NCI-H1930 (cell line): ENCODE measurements at regions not wholly inside any gene's neighbourhood (a gene's known extent, or its start where the extent isn't known, plus 50 kb on each side); places are given as distances from the start of the nearest gene placed in this dataset.

ENCODE experiments used
- DNase-seq, 2 experiments: peaks; one replicate each; lab custom pipeline; 2025; lab: John Stamatoyannopoulos, UW

DNA sequence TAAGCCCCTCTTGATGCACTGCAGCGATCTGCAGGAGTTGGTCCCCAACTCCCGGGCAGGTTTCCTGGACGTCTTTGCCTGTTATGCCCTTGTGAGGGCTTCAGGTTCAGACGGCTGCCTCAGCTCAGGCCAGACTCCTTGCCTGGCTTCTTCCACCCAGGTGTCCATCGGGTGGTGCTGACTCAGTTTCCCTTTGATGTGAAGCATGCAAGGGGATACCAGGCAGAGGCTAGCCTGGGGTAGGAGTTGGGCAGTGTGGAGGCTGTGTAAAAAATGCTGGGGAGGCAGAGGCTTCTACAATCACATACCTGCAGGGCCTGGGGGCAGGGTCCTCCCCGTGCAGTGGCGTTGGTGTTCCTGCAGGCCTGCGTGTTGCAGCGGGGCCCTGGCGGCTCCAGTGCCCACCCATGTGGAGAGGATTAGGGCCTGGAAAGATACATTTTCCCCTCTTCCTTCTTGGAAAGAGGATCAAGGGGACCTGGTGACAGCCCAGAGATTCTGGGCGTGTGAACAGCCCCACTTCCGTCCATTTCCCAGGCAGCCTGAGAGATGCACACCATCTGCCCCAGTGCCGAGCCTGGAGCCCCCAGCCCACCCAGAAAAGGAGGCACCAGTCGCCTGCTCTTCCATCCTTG lies 338.3 kb downstream of the DYSF start:
- no peak for DNase-seq

- DNase-seq: no peak
These were observed 337.7 kb downstream of the DYSF start for GRCh38 chr2:71791061-71791450.

DNA sequence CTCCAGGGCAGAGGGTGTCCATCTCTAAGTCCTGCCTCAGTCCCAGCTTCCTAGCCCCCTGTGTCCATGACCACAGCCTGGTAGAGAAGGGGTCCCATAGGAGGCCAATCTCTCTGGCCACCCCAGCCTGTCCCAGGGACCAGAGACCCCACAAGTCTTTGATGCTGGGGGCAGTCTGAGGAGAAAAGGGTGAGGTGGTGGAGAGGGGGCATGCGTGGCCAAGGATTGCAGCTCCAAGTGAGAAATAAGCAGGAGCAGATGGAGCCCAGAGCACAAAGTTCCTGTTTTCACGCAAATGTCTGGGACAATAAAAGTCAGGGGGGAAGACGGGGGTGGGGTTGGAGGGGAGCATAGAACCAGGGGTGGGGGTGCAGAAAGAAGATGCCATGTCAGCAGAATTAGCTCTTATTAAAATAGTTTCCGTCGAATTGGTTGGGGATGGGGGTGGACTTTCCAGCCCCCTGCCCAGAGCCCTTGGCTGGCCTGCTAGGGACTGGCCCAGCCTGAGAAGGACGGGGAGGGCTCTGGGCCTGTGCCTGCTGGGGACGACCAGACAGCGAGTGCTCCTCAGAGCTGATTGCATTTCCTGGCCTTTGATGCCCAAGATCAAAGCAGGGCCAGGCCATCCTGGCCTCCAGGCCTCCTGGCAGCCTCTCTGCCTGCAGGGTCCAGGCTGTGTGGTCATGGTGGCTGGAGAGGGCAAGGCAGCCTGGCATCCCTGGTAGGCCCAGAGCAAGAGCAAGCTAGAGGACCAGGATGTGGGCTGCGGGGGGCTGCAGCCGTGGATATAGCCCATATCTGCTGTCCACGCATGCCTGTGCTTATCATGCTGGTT lies 337.1 kb downstream of the DYSF start:
- DNase-seq: no peak

DNA sequence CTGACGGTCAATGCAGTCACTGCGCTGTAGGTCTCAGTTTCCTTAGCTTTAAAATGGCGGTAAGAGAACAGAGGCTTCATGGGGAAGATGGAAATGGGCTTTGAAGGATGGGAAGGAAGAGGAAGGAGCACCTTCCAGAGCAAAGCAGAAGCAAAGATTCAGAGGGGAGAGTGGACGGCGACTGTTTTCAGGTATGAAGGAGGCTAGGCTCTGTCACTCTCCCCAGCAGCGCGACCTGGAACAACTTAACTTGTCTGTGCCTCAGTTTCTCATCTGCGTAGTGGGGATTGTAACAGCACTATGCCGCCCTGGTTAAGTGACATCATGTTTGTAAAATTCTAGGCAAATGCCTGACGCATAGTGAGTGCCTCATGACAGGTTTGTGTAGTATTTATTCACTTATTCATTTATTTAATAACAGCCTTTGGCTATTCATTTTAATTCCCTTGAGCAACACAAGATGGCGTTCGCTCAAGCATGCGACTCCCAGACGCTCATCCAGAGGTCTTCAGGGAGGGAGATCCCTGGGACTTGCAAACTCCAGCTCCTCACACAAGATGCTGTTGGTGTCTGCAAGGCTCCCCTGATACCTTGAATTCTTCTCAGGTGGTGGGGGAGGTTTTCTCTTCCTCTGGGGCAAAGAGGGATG lies 336.3 kb downstream of the DYSF start:
- no peak for DNase-seq

GRCh38 chr2:71788601-71789240 lies 335.4 kb downstream of the DYSF start:
- DNase-seq: no peak

GRCh38 chr2:71788186-71788525 lies 334.8 kb downstream of the DYSF start:
- no peak for DNase-seq

DNA sequence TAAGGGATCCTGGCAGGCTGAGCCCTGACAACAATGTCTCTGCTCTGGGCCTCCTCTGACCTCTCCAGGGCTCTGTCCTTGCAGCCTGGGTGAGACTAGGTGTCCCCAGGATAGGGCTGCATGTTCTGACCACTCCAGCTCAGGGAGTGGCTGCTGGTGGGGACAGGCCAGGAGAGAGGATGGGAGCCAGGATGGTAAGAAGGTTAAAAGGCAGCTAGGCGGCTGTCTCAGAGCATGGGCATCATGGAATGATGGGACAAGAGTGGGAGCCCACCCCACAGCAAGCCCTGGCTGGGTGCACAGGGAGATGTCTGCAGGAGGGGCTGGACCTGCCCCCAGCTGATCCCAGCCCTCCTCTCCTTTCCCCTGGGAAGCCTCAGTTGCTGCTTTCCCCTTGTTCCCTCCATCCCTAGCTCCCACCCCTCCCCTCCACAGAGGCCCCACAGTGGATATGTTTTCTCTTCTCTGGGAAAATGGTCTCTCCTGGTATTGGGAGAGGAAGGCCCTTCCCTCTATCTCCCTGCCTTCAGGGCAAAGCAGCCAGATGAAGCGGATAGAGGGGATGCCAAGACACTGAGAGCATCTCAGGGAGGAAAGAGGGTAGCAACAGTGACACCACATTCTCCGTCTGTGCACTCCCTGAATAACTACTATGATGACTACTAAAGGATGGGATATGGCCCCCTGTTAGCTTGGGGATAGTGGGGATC lies 334.3 kb downstream of the DYSF start:
- DNase-seq: no peak

GRCh38 chr2:71787108-71787415 lies 333.7 kb downstream of the DYSF start:
- no peak for DNase-seq

DNA sequence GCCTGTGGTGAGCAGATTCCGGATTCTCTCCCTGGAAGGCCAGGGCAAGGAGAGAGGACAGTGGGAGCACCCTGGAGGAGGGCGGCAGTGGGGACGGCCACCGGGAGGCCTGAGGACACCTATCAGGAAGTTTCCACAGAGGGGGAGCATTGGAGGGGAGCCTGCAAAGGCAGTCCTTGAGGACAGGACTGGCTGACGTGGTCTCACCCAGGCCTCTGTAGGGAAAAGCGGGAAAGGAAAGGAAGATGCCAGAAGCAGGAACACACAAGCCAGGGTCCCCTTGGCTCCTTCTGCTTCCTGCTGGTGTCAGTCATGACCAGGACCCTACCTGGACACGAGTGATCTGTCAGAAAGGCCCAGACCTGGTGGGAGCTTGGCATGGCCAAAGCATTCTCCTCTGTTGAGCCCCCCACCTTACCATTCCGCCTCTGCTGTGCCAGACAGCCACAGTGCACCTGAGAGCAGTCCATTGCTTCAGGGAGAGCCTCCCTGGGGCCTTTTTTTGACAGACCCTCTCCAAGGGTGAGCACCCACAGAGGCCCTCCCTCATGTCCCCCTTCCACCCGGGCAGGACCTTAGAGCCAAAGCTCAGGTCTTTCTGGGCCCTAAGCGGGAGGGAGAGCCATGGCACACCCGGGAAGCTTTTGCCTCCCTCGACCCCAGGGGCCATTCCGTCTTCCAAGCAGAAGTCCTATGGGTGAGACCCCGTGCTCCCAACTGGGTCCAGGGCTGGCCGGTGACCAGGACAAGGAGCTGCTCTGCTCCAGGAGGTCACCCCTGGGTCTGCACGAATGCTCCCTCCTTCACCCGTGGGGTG lies 333.1 kb downstream of the DYSF start:
- DNase-seq: no peak

DNA sequence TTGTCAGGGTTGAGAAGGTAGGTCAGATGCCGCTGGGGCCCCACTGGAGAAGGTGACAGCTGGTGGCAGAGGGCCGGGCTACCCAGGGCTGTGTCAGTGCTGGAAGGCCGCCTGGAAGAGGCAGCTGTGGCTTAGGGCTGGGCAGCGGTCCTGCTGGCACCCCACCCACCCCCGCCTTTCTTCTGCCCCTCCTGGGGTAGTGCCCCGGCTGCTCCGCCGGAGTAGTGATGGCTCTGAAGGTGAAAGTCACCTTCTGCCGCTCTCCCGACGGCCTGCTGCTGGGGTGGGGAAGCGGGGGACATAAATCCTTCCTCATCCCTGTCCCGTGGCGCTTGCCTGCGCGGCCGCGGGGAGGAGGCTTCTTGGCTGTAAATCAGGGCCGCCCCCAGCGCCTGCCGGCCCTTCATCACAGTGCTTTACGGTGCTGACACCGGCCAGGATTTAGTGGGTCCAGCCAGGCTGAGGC lies 332.2 kb downstream of the DYSF start:
- no peak for DNase-seq

DNA sequence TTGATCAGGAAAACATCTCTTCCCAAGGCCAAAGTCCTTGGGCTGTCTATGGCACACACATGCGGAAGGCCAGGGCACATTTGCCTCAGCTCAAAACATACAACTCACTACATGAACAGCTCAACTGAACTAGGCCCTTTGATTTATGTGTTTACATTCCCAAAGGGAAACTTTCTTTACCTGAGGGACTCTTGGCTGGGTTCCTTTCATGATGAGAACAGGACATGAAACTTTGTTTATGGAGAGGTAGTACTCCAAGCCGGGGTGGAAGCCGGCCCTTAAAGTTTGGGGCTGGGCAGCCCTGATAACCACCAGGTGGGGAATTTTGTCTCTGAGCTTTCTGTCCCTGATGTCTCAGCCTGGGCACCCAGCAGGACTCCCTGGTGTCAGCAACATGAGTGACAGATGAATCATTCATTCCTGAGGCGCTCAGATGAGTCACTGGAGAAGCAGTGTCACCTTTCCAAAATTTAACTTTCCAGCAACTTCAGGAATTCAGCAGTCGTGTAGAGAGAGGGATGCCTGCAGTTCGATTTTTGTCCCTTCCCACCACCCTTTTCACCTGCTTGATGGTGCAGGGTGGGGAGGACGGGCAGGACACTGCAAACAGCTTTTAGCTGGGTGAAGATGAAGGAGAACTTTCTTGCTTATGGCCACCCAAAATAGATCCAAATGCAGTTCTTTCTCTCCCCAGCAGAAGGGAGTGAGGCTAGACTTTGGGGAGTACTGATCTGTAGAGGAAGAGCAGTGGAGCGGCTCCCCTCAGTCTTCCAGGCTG lies 331.6 kb downstream of the DYSF start:
- DNase-seq: no peak

- no peak for DNase-seq
These were observed 330.5 kb downstream of the DYSF start for GRCh38 chr2:71783815-71784214.

- no peak for DNase-seq
These were observed 329.9 kb downstream of the DYSF start for GRCh38 chr2:71783215-71783614.

DNA sequence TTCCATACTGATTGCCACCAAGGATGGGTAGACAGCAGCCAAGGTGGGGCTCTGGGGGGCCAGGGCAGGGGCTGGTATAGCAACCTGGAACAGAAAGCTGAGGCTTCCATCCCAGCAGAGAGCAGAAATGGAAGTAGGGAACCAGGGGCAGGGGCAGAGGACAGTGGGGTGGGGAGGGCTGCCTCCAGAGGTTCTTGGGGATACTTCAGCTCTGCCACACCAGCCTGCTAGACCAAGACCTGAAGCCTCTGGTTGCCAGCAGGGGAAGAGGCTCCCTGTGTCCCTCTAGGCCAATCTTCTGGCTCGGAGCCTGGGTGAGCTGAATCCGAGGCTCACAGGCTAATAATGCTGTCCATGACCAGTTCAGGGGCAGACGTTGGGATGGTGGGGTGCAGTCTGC lies 329.0 kb downstream of the DYSF start:
- DNase-seq: no peak

- DNase-seq: no peak
These were observed 328.4 kb downstream of the DYSF start for GRCh38 chr2:71781695-71782228.

DNA sequence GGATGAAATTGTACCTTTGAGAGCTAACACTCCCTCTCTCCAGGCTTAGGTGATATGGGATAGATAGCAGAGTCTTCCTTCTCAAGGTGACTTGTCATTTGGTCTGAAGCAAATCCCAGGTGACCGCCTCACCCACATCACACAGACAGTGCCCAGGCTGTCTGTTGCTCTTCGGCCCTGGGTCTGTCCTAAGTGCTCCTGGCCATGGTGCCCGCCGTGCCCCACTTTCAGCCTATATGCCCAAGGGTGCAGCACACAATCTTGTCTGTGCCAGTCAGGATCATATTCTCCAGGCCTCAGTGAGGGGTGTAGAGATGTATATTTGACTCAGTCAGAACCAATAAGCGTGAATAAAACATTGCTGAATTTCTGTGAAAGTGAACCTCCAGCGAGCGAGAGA lies 326.8 kb downstream of the DYSF start:
- DNase-seq: no peak

GRCh38 chr2:71779774-71780105 lies 326.4 kb downstream of the DYSF start:
- DNase-seq: no peak

- no peak for DNase-seq
These were observed 325.8 kb downstream of the DYSF start for GRCh38 chr2:71778936-71779773.

DNA sequence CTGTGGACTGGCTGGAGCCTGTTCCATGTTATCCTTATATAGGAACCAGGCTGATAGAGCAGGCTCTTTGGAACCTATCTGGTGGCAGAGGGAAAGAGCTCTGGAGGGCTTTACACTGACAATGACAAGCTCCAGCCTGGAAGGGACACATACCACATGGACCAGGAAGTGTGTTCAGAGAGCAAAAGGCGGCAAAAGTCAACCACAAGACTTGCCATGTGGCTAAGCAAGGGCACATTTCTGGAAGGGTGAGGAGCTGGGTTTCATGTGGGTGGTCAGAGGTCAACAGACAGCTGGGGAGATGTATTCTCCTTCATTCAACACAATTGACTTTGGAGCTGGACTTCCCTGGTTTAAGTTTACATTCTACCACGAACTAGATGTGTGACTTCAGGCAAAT lies 325.2 kb downstream of the DYSF start:
- no peak for DNase-seq

GRCh38 chr2:71777946-71778345 lies 324.6 kb downstream of the DYSF start:
- DNase-seq: no peak
